ENCODE measurements at regions not wholly inside any gene's neighbourhood (a gene's known extent, or its start where the extent isn't known, plus 50 kb on each side); places are given as distances from the start of the nearest gene placed in this dataset.

DNA sequence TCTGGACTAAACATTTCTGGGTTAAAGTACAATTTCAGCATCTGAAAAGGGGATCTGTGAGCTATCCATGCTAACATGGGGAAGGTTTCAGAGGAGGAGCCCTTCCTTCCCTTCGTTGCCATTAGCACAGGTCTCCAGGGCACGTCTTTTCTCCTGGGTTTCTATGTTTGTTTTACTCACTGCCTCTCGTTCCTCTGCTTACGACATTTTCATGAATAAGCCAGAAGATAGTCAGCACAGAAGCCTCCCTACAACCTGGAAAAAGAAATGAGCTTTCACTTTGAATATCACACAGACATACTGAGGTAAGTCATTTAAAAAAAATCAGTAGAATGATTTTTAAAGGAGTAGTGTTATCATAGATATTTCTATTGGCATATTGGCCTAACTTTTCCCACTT, 117.2 kb upstream of the KCNMB2 start:
- Histone ChIP-seq H3K4me1 (ENCODE audit: control insufficient read depth, insufficient read depth, low read length) (no peaks in the 10 kb centered on the region), H3K27ac (ENCODE audit: low read depth, low read length) (no peak overlapping the region), H3K9ac (ENCODE audit: low read length) (no peak overlapping the region), H3K27me3 (ENCODE audit: control insufficient read depth, insufficient read depth, low read length) (no peaks in the 10 kb centered on the region), H3K4me3 (ENCODE audit: low read depth, low read length) (no peak overlapping the region), H3K36me3 (ENCODE audit: control insufficient read depth, insufficient read depth, low read length) (no peaks in the 10 kb centered on the region), H3K9me3 (ENCODE audit: control insufficient read depth, insufficient read depth, low read depth, low read length) (no peaks in the 10 kb centered on the region)

DNA sequence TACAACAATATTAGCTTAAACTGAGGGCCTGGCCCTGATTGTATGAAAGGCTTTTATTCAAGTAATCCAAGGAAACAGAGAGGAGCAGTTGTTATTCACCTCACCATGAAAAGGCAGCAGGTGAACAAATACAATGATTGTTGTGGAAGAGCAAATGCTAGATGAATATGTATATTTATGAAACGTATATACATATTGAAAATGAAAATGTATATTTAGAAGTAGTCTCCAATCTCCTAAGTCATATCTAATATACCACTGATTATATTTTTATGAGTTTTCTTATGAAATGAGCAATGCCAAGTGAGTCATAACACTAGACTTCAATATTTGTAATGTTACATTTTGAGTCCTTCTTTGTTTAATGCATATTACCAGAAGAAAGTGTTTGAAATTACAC, 116.2 kb upstream of the KCNMB2 start:
- Histone ChIP-seq H3K9ac (ENCODE audit: low read length) (no peak overlapping the region), H3K4me3 (ENCODE audit: low read depth, low read length) (no peak overlapping the region), H3K4me1 (ENCODE audit: control insufficient read depth, insufficient read depth, low read length) (no peaks in the 10 kb centered on the region), H3K27ac (ENCODE audit: low read depth, low read length) (no peak overlapping the region), H3K9me3 (ENCODE audit: control insufficient read depth, insufficient read depth, low read depth, low read length) (no peaks in the 10 kb centered on the region), H3K27me3 (ENCODE audit: control insufficient read depth, insufficient read depth, low read length) (no peaks in the 10 kb centered on the region), H3K36me3 (ENCODE audit: control insufficient read depth, insufficient read depth, low read length) (no peaks in the 10 kb centered on the region)

DNA sequence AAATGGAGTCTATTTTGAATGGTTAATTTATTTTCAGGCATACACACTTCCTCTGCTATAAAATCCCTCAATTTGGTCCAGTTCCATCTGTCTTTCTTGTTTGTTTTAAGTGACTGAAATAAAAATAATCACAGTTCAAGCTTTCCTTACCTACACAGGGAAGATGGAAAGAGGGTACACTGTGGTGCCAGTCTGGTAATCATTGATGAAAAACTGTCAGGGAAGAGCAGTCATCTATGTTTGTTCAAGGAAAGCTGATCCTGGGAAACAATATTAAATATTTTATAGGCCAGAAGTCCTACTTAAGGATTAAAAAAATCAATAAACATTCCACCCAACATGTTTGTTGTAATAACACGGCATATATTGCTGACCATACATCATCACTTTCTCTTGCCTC, 115.2 kb upstream of the KCNMB2 start:
- Histone ChIP-seq H3K27me3 (ENCODE audit: control insufficient read depth, insufficient read depth, low read length) (no peaks in the 10 kb centered on the region), H3K9me3 (ENCODE audit: control insufficient read depth, insufficient read depth, low read depth, low read length) (no peaks in the 10 kb centered on the region), H3K4me1 (ENCODE audit: control insufficient read depth, insufficient read depth, low read length) (no peaks in the 10 kb centered on the region), H3K9ac (ENCODE audit: low read length) (no peak overlapping the region), H3K4me3 (ENCODE audit: low read depth, low read length) (no peak overlapping the region), H3K27ac (ENCODE audit: low read depth, low read length) (no peak overlapping the region), H3K36me3 (ENCODE audit: control insufficient read depth, insufficient read depth, low read length) (no peaks in the 10 kb centered on the region)

- Histone ChIP-seq H3K27me3 (ENCODE audit: control insufficient read depth, insufficient read depth, low read length) (no peaks in the 10 kb centered on the region), H3K4me1 (ENCODE audit: control insufficient read depth, insufficient read depth, low read length) (no peaks in the 10 kb centered on the region), H3K36me3 (ENCODE audit: control insufficient read depth, insufficient read depth, low read length) (no peaks in the 10 kb centered on the region), H3K4me3 (ENCODE audit: low read depth, low read length) (no peak overlapping the region), H3K9ac (ENCODE audit: low read length) (no peak overlapping the region), H3K9me3 (ENCODE audit: control insufficient read depth, insufficient read depth, low read depth, low read length) (no peaks in the 10 kb centered on the region), H3K27ac (ENCODE audit: low read depth, low read length) (no peak overlapping the region)
Observed at GRCh38 chr3:178422406-178422805, 113.8 kb upstream of the KCNMB2 start.

DNA sequence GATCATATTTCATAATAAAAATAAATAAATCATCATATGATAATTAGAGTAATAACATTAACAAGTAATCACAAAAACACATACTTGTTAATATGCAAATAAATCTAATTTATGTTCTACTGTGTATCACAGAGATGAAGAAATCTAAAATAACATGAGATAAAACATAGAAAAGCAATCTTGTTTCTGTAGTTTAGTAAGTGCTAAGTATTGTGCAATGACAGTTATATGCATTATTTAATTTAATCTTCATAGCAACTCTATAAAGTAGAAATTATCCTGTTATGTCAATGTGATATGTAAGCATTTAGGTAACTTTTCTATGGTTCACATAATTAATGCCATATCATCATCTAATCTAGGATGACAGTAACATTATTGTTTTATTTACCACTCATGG, 108.2 kb upstream of the KCNMB2 start:
- Histone ChIP-seq H3K9me3 (ENCODE audit: control insufficient read depth, insufficient read depth, low read depth, low read length) (no peaks in the 10 kb centered on the region), H3K27me3 (ENCODE audit: control insufficient read depth, insufficient read depth, low read length) (no peaks in the 10 kb centered on the region), H3K36me3 (ENCODE audit: control insufficient read depth, insufficient read depth, low read length) (no peaks in the 10 kb centered on the region), H3K4me1 (ENCODE audit: control insufficient read depth, insufficient read depth, low read length) (no peaks in the 10 kb centered on the region), H3K4me3 (ENCODE audit: low read depth, low read length) (no peak overlapping the region), H3K9ac (ENCODE audit: low read length) (no peak overlapping the region), H3K27ac (ENCODE audit: low read depth, low read length) (no peak overlapping the region)

DNA sequence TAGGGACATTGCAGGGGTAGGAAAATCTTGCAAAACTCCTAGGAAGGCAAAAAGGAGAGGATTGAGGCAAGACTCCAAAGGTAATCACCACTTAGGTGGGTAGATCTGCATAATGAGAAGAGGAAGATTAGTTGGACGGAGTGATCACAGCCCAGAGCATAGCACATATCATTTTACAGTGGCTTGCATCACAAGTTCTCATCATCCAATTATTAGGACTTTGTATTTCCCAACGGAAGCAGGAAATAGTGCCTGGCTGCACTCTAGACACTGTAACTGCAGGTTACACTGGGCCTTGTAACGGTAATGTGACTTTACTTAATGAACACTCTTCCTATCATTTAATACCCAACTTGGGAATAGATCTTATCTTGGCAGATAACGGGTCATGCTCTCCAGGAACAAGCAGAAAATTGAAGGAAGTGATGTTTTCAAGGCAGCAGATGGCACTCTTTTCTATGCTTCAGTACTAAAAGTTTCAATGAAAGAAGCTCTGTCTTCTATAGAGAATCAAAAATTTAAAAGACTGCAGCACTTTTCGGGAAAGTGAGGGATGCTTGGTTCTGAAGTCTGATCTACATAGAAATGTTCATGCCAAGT, 101.9 kb upstream of the KCNMB2 start:
- Histone ChIP-seq H3K27ac (ENCODE audit: low read depth, low read length) (no peak overlapping the region), H3K27me3 (ENCODE audit: control insufficient read depth, insufficient read depth, low read length) (no peaks in the 10 kb centered on the region), H3K36me3 (ENCODE audit: control insufficient read depth, insufficient read depth, low read length) (no peaks in the 10 kb centered on the region), H3K4me1 (ENCODE audit: control insufficient read depth, insufficient read depth, low read length) (peaks cover under 1% of the 10 kb centered on the region; the same call in 1 of the 2 replicates), H3K4me3 (ENCODE audit: low read depth, low read length) (no peak overlapping the region), H3K9me3 (ENCODE audit: control insufficient read depth, insufficient read depth, low read depth, low read length) (no peaks in the 10 kb centered on the region), H3K9ac (ENCODE audit: low read length) (no peak overlapping the region)

GRCh38 chr3:178435575-178435974, 100.7 kb upstream of the KCNMB2 start:
- H3K4me1 ChIP-seq (ENCODE audit: control insufficient read depth, insufficient read depth, low read length) = peaks cover 8% of the 10 kb centered on the region
- H3K9me3 ChIP-seq (ENCODE audit: control insufficient read depth, insufficient read depth, low read depth, low read length) = no peaks in the 10 kb centered on the region
- H3K4me3 ChIP-seq (ENCODE audit: low read depth, low read length) = no peak overlapping the region
- H3K9ac ChIP-seq (ENCODE audit: low read length) = no peak overlapping the region
- no peaks in the 10 kb centered on the region for H3K36me3 ChIP-seq (ENCODE audit: control insufficient read depth, insufficient read depth, low read length)
- H3K27ac ChIP-seq (ENCODE audit: low read depth, low read length) = no peak overlapping the region
- no peaks in the 10 kb centered on the region for H3K27me3 ChIP-seq (ENCODE audit: control insufficient read depth, insufficient read depth, low read length)

DNA sequence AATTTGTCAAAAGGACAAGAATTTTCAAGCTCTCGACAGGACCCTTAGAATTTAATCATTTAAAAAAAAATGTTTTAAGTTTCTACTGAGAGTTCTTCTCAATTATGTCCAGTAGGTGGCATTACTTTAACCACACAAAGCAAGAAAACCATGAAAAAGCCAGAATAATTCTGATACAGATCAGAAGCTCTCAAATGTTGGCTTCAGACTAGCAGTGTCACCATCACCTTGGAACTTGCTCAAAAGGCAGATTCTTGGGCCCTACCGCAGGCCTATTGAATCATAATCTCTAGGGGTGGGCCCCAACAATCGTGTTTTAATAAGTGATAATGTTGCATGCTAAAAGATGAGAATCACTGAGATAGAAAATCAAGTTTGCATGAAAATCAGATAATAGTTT, 99.5 kb upstream of the KCNMB2 start:
- no peak overlapping the region for H3K9ac ChIP-seq (ENCODE audit: low read length)
- no peaks in the 10 kb centered on the region for H3K36me3 ChIP-seq (ENCODE audit: control insufficient read depth, insufficient read depth, low read length)
- H3K27me3 ChIP-seq (ENCODE audit: control insufficient read depth, insufficient read depth, low read length) = no peaks in the 10 kb centered on the region
- H3K4me3 ChIP-seq (ENCODE audit: low read depth, low read length) = no peak overlapping the region
- no peaks in the 10 kb centered on the region for H3K9me3 ChIP-seq (ENCODE audit: control insufficient read depth, insufficient read depth, low read depth, low read length)
- peaks cover 8% of the 10 kb centered on the region for H3K4me1 ChIP-seq (ENCODE audit: control insufficient read depth, insufficient read depth, low read length)
- no peak overlapping the region for H3K27ac ChIP-seq (ENCODE audit: low read depth, low read length)

DNA sequence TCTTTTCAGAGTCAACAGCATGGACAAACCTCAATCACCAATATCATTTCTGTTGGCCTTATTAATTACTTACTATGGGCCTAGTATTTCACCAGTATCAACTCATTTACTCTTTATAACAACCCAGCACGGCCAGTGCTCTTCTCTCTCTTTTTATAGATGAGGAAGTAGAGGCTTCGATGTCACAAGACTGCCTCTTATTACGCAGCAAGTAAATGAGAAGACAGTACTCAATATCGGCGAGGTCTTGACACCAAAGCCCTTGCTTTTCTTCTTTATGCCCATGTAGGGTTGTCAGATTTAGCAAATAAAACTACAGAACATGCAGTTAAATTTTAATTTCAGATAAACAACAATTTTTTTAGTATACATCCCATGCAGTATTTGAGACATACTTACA, 99.0 kb upstream of the KCNMB2 start:
- H3K27me3 ChIP-seq (ENCODE audit: control insufficient read depth, insufficient read depth, low read length) = no peaks in the 10 kb centered on the region
- no peaks in the 10 kb centered on the region for H3K36me3 ChIP-seq (ENCODE audit: control insufficient read depth, insufficient read depth, low read length)
- no peak overlapping the region for H3K9ac ChIP-seq (ENCODE audit: low read length)
- H3K4me1 ChIP-seq (ENCODE audit: control insufficient read depth, insufficient read depth, low read length) = peaks cover 8% of the 10 kb centered on the region
- no peak overlapping the region for H3K27ac ChIP-seq (ENCODE audit: low read depth, low read length)
- H3K4me3 ChIP-seq (ENCODE audit: low read depth, low read length) = no peak overlapping the region
- no peaks in the 10 kb centered on the region for H3K9me3 ChIP-seq (ENCODE audit: control insufficient read depth, insufficient read depth, low read depth, low read length)

- no peak overlapping the region for H3K4me3 ChIP-seq (ENCODE audit: low read depth, low read length)
- no peaks in the 10 kb centered on the region for H3K36me3 ChIP-seq (ENCODE audit: control insufficient read depth, insufficient read depth, low read length)
- H3K27ac ChIP-seq (ENCODE audit: low read depth, low read length) = no peak overlapping the region
- H3K9me3 ChIP-seq (ENCODE audit: control insufficient read depth, insufficient read depth, low read depth, low read length) = no peaks in the 10 kb centered on the region
- no peaks in the 10 kb centered on the region for H3K27me3 ChIP-seq (ENCODE audit: control insufficient read depth, insufficient read depth, low read length)
- no peak overlapping the region for H3K9ac ChIP-seq (ENCODE audit: low read length)
- peaks cover 8% of the 10 kb centered on the region for H3K4me1 ChIP-seq (ENCODE audit: control insufficient read depth, insufficient read depth, low read length)
Observed at GRCh38 chr3:178439504-178439903, 96.7 kb upstream of the KCNMB2 start.

GRCh38 chr3:178440043-178440442, 96.2 kb upstream of the KCNMB2 start:
- H3K9ac ChIP-seq (ENCODE audit: low read length) = no peak overlapping the region
- no peaks in the 10 kb centered on the region for H3K9me3 ChIP-seq (ENCODE audit: control insufficient read depth, insufficient read depth, low read depth, low read length)
- peaks cover 8% of the 10 kb centered on the region for H3K4me1 ChIP-seq (ENCODE audit: control insufficient read depth, insufficient read depth, low read length)
- H3K36me3 ChIP-seq (ENCODE audit: control insufficient read depth, insufficient read depth, low read length) = no peaks in the 10 kb centered on the region
- no peak overlapping the region for H3K4me3 ChIP-seq (ENCODE audit: low read depth, low read length)
- H3K27ac ChIP-seq (ENCODE audit: low read depth, low read length) = no peak overlapping the region
- no peaks in the 10 kb centered on the region for H3K27me3 ChIP-seq (ENCODE audit: control insufficient read depth, insufficient read depth, low read length)

GRCh38 chr3:178443634-178444033, 92.6 kb upstream of the KCNMB2 start:
- H3K4me3 ChIP-seq (ENCODE audit: low read depth, low read length) = no peak overlapping the region
- no peaks in the 10 kb centered on the region for H3K27me3 ChIP-seq (ENCODE audit: control insufficient read depth, insufficient read depth, low read length)
- H3K9ac ChIP-seq (ENCODE audit: low read length) = no peak overlapping the region
- peaks cover 8% of the 10 kb centered on the region for H3K4me1 ChIP-seq (ENCODE audit: control insufficient read depth, insufficient read depth, low read length)
- no peak overlapping the region for H3K27ac ChIP-seq (ENCODE audit: low read depth, low read length)
- H3K36me3 ChIP-seq (ENCODE audit: control insufficient read depth, insufficient read depth, low read length) = no peaks in the 10 kb centered on the region
- no peaks in the 10 kb centered on the region for H3K9me3 ChIP-seq (ENCODE audit: control insufficient read depth, insufficient read depth, low read depth, low read length)

Measured in HUES6 (cell line).